ENCODE measurements at regions not wholly inside any gene's neighbourhood (a gene's known extent, or its start where the extent isn't known, plus 50 kb on each side); places are given as distances from the start of the nearest gene placed in this dataset.

- TF ChIP-seq, protein P1, sequence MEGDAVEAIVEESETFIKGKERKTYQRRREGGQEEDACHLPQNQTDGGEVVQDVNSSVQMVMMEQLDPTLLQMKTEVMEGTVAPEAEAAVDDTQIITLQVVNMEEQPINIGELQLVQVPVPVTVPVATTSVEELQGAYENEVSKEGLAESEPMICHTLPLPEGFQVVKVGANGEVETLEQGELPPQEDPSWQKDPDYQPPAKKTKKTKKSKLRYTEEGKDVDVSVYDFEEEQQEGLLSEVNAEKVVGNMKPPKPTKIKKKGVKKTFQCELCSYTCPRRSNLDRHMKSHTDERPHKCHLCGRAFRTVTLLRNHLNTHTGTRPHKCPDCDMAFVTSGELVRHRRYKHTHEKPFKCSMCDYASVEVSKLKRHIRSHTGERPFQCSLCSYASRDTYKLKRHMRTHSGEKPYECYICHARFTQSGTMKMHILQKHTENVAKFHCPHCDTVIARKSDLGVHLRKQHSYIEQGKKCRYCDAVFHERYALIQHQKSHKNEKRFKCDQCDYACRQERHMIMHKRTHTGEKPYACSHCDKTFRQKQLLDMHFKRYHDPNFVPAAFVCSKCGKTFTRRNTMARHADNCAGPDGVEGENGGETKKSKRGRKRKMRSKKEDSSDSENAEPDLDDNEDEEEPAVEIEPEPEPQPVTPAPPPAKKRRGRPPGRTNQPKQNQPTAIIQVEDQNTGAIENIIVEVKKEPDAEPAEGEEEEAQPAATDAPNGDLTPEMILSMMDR (IDR thresholded peaks at IDR 0.05; ENCODE audit: insufficient read depth in 1 of 2, low read depth in 1 of 2, low read length in 1 of 2, severe bottlenecking in 1 of 2, unreplicated experiment in 1 of 2) = no peak
- H3K27me3 Mint-ChIP-seq (ENCODE audit: insufficient read depth, unreplicated experiment) = no peaks in the 10 kb centered on the region
- H3K36me3 ChIP-seq (ENCODE audit: control insufficient read depth, insufficient read depth, low read length) = no peaks in the 10 kb centered on the region
- H3K27me3 ChIP-seq (replicated peaks; ENCODE audit: control insufficient read depth, insufficient read depth, low read length) = no peaks in the 10 kb centered on the region
- H3K4me1 ChIP-seq = no peaks in the 10 kb centered on the region
- H3K36me3 Mint-ChIP-seq (ENCODE audit: insufficient read depth, unreplicated experiment) = no peaks in the 10 kb centered on the region
- CTCF ChIA-PET = no interaction called here
- no peak overlapping the region for H3K27ac Mint-ChIP-seq (ENCODE audit: unreplicated experiment)
- no peaks in the 10 kb centered on the region for H3K4me1 Mint-ChIP-seq (ENCODE audit: low read depth, unreplicated experiment)
- BruUV-seq (replicated peaks) = no TSS peak
- H3K9me3 Mint-ChIP-seq (ENCODE audit: unreplicated experiment) = no peaks in the 10 kb centered on the region
- no peak overlapping the region for H3K4me3 ChIP-seq (ENCODE audit: low read depth, low read length)
- H3K4me3 Mint-ChIP-seq (ENCODE audit: unreplicated experiment) = no peak overlapping the region
- intact Hi-C loops (cut with micrococcal nuclease; ENCODE audit: unreplicated experiment) = no loop called here
- no peak for DNase-seq
- POLR2A ChIA-PET = no interaction called here
- 0 out of 2 replicates have a peak, but pooled peaks cover 3% of the 10 kb centered on the region for H3K9me3 ChIP-seq
Measured at GRCh38 chr21:27673581-27673980, 706.7 kb upstream of the ADAMTS5 start.

- H3K4me3 Mint-ChIP-seq (ENCODE audit: unreplicated experiment) = no peak overlapping the region
Measured at GRCh38 chr21:27671207-27671606, 704.3 kb upstream of the ADAMTS5 start.

GRCh38 chr21:27653481-27653880, 686.6 kb upstream of the ADAMTS5 start:
- ChIA-PET POLR2A (no interaction called here), CTCF (no interaction called here)
- Histone ChIP-seq H3K36me3 (ENCODE audit: control insufficient read depth, insufficient read depth, low read length) (no peaks in the 10 kb centered on the region), H3K4me3 (ENCODE audit: low read depth, low read length) (no peak overlapping the region), H3K9me3 (no peaks in the 10 kb centered on the region), H3K4me1 (no peaks in the 10 kb centered on the region), H3K27me3 (replicated peaks; ENCODE audit: control insufficient read depth, insufficient read depth, low read length) (no peaks in the 10 kb centered on the region)
- TF ChIP-seq, protein P1 (IDR thresholded peaks at IDR 0.05; ENCODE audit: insufficient read depth in 1 of 2, low read depth in 1 of 2, low read length in 1 of 2, severe bottlenecking in 1 of 2, unreplicated experiment in 1 of 2) = no peak
- H3K27ac Mint-ChIP-seq (ENCODE audit: unreplicated experiment) = no peak overlapping the region
- H3K4me3 Mint-ChIP-seq (ENCODE audit: unreplicated experiment) = no peak overlapping the region
- H3K27me3 Mint-ChIP-seq (ENCODE audit: insufficient read depth, unreplicated experiment) = no peaks in the 10 kb centered on the region
- DNase-seq = no peak
- H3K9me3 Mint-ChIP-seq (ENCODE audit: unreplicated experiment) = no peaks in the 10 kb centered on the region
- intact Hi-C loops (cut with micrococcal nuclease; ENCODE audit: unreplicated experiment) = no loop called here
- no peaks in the 10 kb centered on the region for H3K36me3 Mint-ChIP-seq (ENCODE audit: insufficient read depth, unreplicated experiment)
- no TSS peak for BruUV-seq (replicated peaks)
- no peaks in the 10 kb centered on the region for H3K4me1 Mint-ChIP-seq (ENCODE audit: low read depth, unreplicated experiment)

More at GRCh38 chr21:27671207-27671606, 704.3 kb upstream of the ADAMTS5 start:
- no peak for DNase-seq
- ChIA-PET POLR2A (no interaction called here), CTCF (no interaction called here)
- no TSS peak for BruUV-seq (replicated peaks)
- H3K4me1 Mint-ChIP-seq (ENCODE audit: low read depth, unreplicated experiment) = no peaks in the 10 kb centered on the region
- no peaks in the 10 kb centered on the region for H3K27me3 ChIP-seq (replicated peaks; ENCODE audit: control insufficient read depth, insufficient read depth, low read length)
- no peaks in the 10 kb centered on the region for H3K27me3 Mint-ChIP-seq (ENCODE audit: insufficient read depth, unreplicated experiment)
- H3K9me3 ChIP-seq = no peaks in the 10 kb centered on the region
- no peaks in the 10 kb centered on the region for H3K4me1 ChIP-seq
- H3K27ac Mint-ChIP-seq (ENCODE audit: unreplicated experiment) = no peak overlapping the region
- intact Hi-C loops (cut with micrococcal nuclease; ENCODE audit: unreplicated experiment) = no loop called here
- no peaks in the 10 kb centered on the region for H3K36me3 ChIP-seq (ENCODE audit: control insufficient read depth, insufficient read depth, low read length)
- no peaks in the 10 kb centered on the region for H3K36me3 Mint-ChIP-seq (ENCODE audit: insufficient read depth, unreplicated experiment)
- no peak overlapping the region for H3K4me3 ChIP-seq (ENCODE audit: low read depth, low read length)
- TF ChIP-seq, protein P1 (IDR thresholded peaks at IDR 0.05; ENCODE audit: insufficient read depth in 1 of 2, low read depth in 1 of 2, low read length in 1 of 2, severe bottlenecking in 1 of 2, unreplicated experiment in 1 of 2) = no peak
- H3K9me3 Mint-ChIP-seq (ENCODE audit: unreplicated experiment) = no peaks in the 10 kb centered on the region

All from Caco-2 (cell line).